Endothelial cell of umbilical vein (primary cell): ENCODE measurements at regions not wholly inside any gene's neighbourhood (a gene's known extent, or its start where the extent isn't known, plus 50 kb on each side); places are given as distances from the start of the nearest gene placed in this dataset.

ENCODE experiments used
- BruUV-seq: library from RNA; stranded (reverse); fragments of 400-500 nt; replicated peaks from 2 replicates; lab custom pipeline; 2021; lab: Mats Ljungman, UMichigan
- CTCF ChIA-PET: fragments of 300-600, 350-600 bp; sonication (Branson Sonifier 250); formaldehyde crosslinking; loops from one replicate; lab custom pipeline; 2021; ENCODE audit warnings: antibody characterized with exemption, inconsistent platforms; lab: Charles Lee
- POLR2A ChIA-PET: fragments of 300-600, 350-600 bp; sonication (Branson Sonifier 250); formaldehyde crosslinking; loops from one replicate; lab custom pipeline; 2021; ENCODE audit warnings: antibody characterized with exemption, inconsistent platforms; lab: Charles Lee
- DNase-seq: peaks from one replicate; pipeline ENCODE4 v3.0.0-alpha.2; 2011; ENCODE audit warnings: low read depth, low spot score
- FAIRE-seq: peaks from 2 replicates; lab custom pipeline; 2011; peaks lifted over from hg19 to GRCh38; lab: Jason Lieb, UNC
- H2AFZ ChIP-seq: 2 replicates; pipeline ENCODE4 v1.6.0; 2012; ENCODE audit warnings: low read depth, low read length, control low read depth, inconsistent platforms
- H3K27ac ChIP-seq: 2 replicates; pipeline ENCODE4 v1.5.1; 2011; ENCODE audit warnings: low read depth, mild to moderate bottlenecking, control low read depth, low read length, moderate library complexity; ENCODE audit not compliant: insufficient read depth
- H3K27me3 ChIP-seq, 2 experiments: 2 replicates each; pipeline versions ENCODE4 v1.6.0 to v1.6.1; 2011; ENCODE audit warnings: low read length in 2 of 2, mixed read lengths in 1 of 2; ENCODE audit not compliant: control insufficient read depth in 2 of 2, insufficient read depth in 2 of 2
- H3K36me3 ChIP-seq, 2 experiments: 2 replicates in 1 of 2; 3 replicates in 1 of 2; pipeline ENCODE4 v1.5.1; 2011; ENCODE audit warnings: low read length in 2 of 2, mild to moderate bottlenecking in 1 of 2, moderate library complexity in 1 of 2; ENCODE audit not compliant: control insufficient read depth in 2 of 2, insufficient read depth in 2 of 2; ENCODE audit errors: extremely low read depth in 1 of 2
- H3K4me1 ChIP-seq: 3 replicates; pipeline ENCODE4 v1.5.1; 2011; ENCODE audit warnings: mild to moderate bottlenecking, low read length; ENCODE audit not compliant: control insufficient read depth, insufficient read depth; ENCODE audit errors: extremely low read depth
- H3K4me2 ChIP-seq: 2 replicates; pipeline ENCODE4 v1.6.1; 2011; ENCODE audit warnings: low read length, control low read depth, mixed read lengths; ENCODE audit not compliant: insufficient read depth
- H3K4me3 ChIP-seq, 3 experiments: fragments of 200-600 bp in 1 of 3; sonication (generic), shearing (Covaris generic) in 1 of 3; replicated peaks in 1 of 3; 2 replicates each; pipeline ENCODE4 v1.5.1; 2011 to 2016; ENCODE audit warnings: control low read depth in 3 of 3, low read length in 3 of 3, mild to moderate bottlenecking in 2 of 3, inconsistent platforms in 1 of 3, low read depth in 1 of 3, moderate library complexity in 1 of 3; ENCODE audit not compliant: insufficient read depth in 1 of 3
- H3K79me2 ChIP-seq: 2 replicates; pipeline ENCODE4 v1.6.0; 2012; ENCODE audit warnings: low read length, inconsistent platforms; ENCODE audit not compliant: control insufficient read depth, insufficient read depth
- H3K9ac ChIP-seq: replicated peaks from 2 replicates; pipeline ENCODE3; 2011; ENCODE audit warnings: low read length, control low read depth; ENCODE audit not compliant: insufficient read depth; ENCODE audit errors: extremely low read depth
- H3K9me1 ChIP-seq: replicated peaks from 3 replicates; pipeline ENCODE4 v1.6.0; 2011; ENCODE audit warnings: mild to moderate bottlenecking, low read length; ENCODE audit not compliant: control insufficient read depth, insufficient read depth; ENCODE audit errors: extremely low read depth
- H3K9me3 ChIP-seq: replicated peaks from 2 replicates; pipeline ENCODE4 v1.5.1; 2012; ENCODE audit warnings: low read length, inconsistent platforms; ENCODE audit not compliant: control insufficient read depth, insufficient read depth
- H4K20me1 ChIP-seq: replicated peaks from 2 replicates; pipeline ENCODE3; 2011; ENCODE audit warnings: mild to moderate bottlenecking, low read length; ENCODE audit not compliant: control insufficient read depth, insufficient read depth; ENCODE audit errors: extremely low read depth
- CTCF ChIP-seq, 2 donors: IDR thresholded peaks; 1 replicate in 1 of 2; 2 replicates in 1 of 2; pipeline ENCODE4 v1.5.1; 2011; ENCODE audit warnings: low read length in 2 of 2, mild to moderate bottlenecking in 2 of 2, moderate library complexity in 2 of 2, control low read depth in 1 of 2, inconsistent platforms in 1 of 2, low read depth in 1 of 2; ENCODE audit not compliant: insufficient read depth in 1 of 2; ENCODE audit errors: extremely low read depth in 1 of 2
- EZH2 ChIP-seq: IDR thresholded peaks from 2 replicates; pipeline ENCODE4 v1.6.1; 2012; ENCODE audit warnings: borderline replicate concordance, low read depth, mild to moderate bottlenecking, moderate library complexity, low read length, inconsistent platforms; ENCODE audit not compliant: severe bottlenecking
- FOS ChIP-seq: IDR thresholded peaks from 2 replicates; pipeline ENCODE4 v1.6.1; 2011; ENCODE audit warnings: mild to moderate bottlenecking, low read length, moderate library complexity, borderline replicate concordance; ENCODE audit not compliant: insufficient read depth
- GATA2 ChIP-seq: IDR thresholded peaks from 2 replicates; pipeline ENCODE4 v1.7.0; 2011; ENCODE audit warnings: low read depth, mild to moderate bottlenecking, moderate library complexity, mixed read lengths, low read length; ENCODE audit not compliant: insufficient read length, insufficient read depth
- JUN ChIP-seq: IDR thresholded peaks from 2 replicates; pipeline ENCODE4 v1.6.1; 2011; ENCODE audit warnings: borderline replicate concordance, low read depth; ENCODE audit not compliant: insufficient read length, insufficient read depth
- MAX ChIP-seq: IDR thresholded peaks from 2 replicates; pipeline ENCODE4 v1.6.1; 2011; ENCODE audit not compliant: insufficient read depth, insufficient read length
- MYC ChIP-seq: IDR thresholded peaks from one replicate; pipeline ENCODE4 v1.6.1; 2011; ENCODE audit warnings: mild to moderate bottlenecking, low read depth, low read length
- POLR2A ChIP-seq: IDR thresholded peaks from 2 replicates; pipeline ENCODE4 v1.6.1; 2012; ENCODE audit warnings: low read depth, mild to moderate bottlenecking, control low read depth, low read length
- POLR2AphosphoS5 ChIP-seq: IDR thresholded peaks from 2 replicates; pipeline ENCODE4 v1.6.1; 2012; ENCODE audit warnings: low read depth, mild to moderate bottlenecking, control low read depth, low read length, moderate library complexity; ENCODE audit not compliant: insufficient read depth
- dilution Hi-C: fragments of 300-500 bp; cut with MboI; formaldehyde crosslinking; loops from one replicate; pipeline ENCODE4 v1.15.0; 2019; ENCODE audit warnings: low sequenced_read_pairs; ENCODE audit not compliant: extremely low pct_ligation_motif_present
- intact Hi-C: fragments of 100-400 bp; cut with micrococcal nuclease; formaldehyde crosslinking; loops from one replicate; pipeline ENCODE4 v1.10.0; 2022

- POLR2A ChIA-PET: no interaction called here
- FAIRE-seq (no peak), DNase-seq (no peak)
- no peaks in the 10 kb centered on the region for H3K9me1 ChIP-seq
- H3K27me3 ChIP-seq: no peaks in the 10 kb centered on the region
- no peak overlapping the region for H3K4me3 ChIP-seq
- dilution Hi-C loops (no loop called here), intact Hi-C loops (no loop called here)
- BruUV-seq: no TSS peak
- CTCF ChIA-PET: no interaction called here
- no peak overlapping the region for H3K9ac ChIP-seq
- no peaks in the 10 kb centered on the region for H3K79me2 ChIP-seq
- H3K27ac ChIP-seq: no peak overlapping the region
- TF ChIP-seq POLR2A: no peak
- TF ChIP-seq FOS: no peak
- TF ChIP-seq CTCF (IDR thresholded peaks at IDR 0.05; ENCODE audit: extremely low read depth in 1 of 2, insufficient read depth in 1 of 2, low read depth in 1 of 2, low read length in 2 of 2): no peak
- TF ChIP-seq MYC: no peak
- no peak for TF ChIP-seq EZH2
- no peak for TF ChIP-seq JUN
- TF ChIP-seq GATA2: no peak
- TF ChIP-seq MAX: no peak
- no peak for TF ChIP-seq POLR2AphosphoS5
- H3K9me3 ChIP-seq: no peaks in the 10 kb centered on the region
- no peaks in the 10 kb centered on the region for H4K20me1 ChIP-seq
- no peaks in the 10 kb centered on the region for H3K36me3 ChIP-seq
- no peak overlapping the region for H2AFZ ChIP-seq
- no peak overlapping the region for H3K4me2 ChIP-seq
- no peaks in the 10 kb centered on the region for H3K4me1 ChIP-seq
These were observed 199.7 kb upstream of the ADGRL2 start for GRCh38 chr1:81600878-81601622.
